Parathyroid adenoma (tissue), 2 donors: ENCODE measurements at regions not wholly inside any gene's neighbourhood (a gene's known extent, or its start where the extent isn't known, plus 50 kb on each side); places are given as distances from the start of the nearest gene placed in this dataset.

ENCODE experiments used
- H2AFZ ChIP-seq: fragments of 300-600 bp; sonication (generic); one replicate; pipeline ENCODE4 v1.7.0; 2017; ENCODE audit warnings: antibody characterized with exemption, mild to moderate bottlenecking
- H3K27ac ChIP-seq: fragments of 300-600 bp; sonication (generic); one replicate; pipeline ENCODE4 v1.7.0; 2017
- H3K27me3 ChIP-seq: fragments of 300-600 bp; sonication (generic); one replicate; pipeline ENCODE4 v1.7.0; 2017; ENCODE audit warnings: low read length; ENCODE audit not compliant: control insufficient read depth, insufficient read depth
- H3K36me3 ChIP-seq: fragments of 300-600 bp; sonication (generic); one replicate; pipeline ENCODE4 v1.7.0; 2017; ENCODE audit warnings: low read length; ENCODE audit not compliant: control insufficient read depth, insufficient read depth
- H3K4me1 ChIP-seq: fragments of 300-600 bp; sonication (generic); one replicate; pipeline ENCODE4 v1.7.0; 2017; ENCODE audit warnings: control low read depth
- H3K4me2 ChIP-seq: fragments of 300-600 bp; sonication (generic); one replicate; pipeline ENCODE4 v1.7.0; 2017; ENCODE audit warnings: low read length
- H3K4me3 ChIP-seq: fragments of 300-600 bp; sonication (generic); one replicate; pipeline ENCODE4 v1.7.0; 2017; ENCODE audit warnings: low read depth, low read length
- H3K79me2 ChIP-seq: fragments of 300-600 bp; sonication (generic); one replicate; pipeline ENCODE4 v1.7.0; 2017; ENCODE audit warnings: control low read depth
- H3K9ac ChIP-seq: fragments of 300-600 bp; sonication (generic); one replicate; pipeline ENCODE4 v1.7.0; 2017; ENCODE audit warnings: mild to moderate bottlenecking
- H3K9me3 ChIP-seq: fragments of 300-600 bp; sonication (generic); one replicate; pipeline ENCODE4 v1.7.0; 2017; ENCODE audit warnings: low read length; ENCODE audit not compliant: control insufficient read depth
- CTCF ChIP-seq: fragments of 300-600 bp; sonication (generic); IDR thresholded peaks from one replicate; pipeline ENCODE4 v1.7.0; 2017; ENCODE audit warnings: antibody characterized with exemption, mild to moderate bottlenecking
- donor health status: primary hyperparathyroidism.

DNA sequence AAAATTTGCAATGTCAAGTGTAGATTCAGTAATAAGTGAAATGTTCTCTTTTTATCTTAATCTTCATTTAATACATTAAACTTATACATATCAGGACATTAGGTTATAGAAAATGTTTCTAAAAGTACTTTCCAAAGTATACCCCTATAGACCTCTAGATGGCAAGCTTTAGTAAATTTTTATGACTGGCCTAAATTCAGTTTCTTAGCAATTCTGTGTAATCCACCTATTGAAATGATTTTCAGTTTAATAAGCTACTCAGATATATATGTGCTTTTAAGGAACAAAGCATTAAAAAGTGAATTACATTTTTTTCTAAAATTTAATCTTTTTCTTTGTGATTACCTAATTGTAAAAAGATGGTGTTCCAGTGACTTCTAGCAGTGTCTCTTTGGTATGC, 342.2 kb downstream of the GBE1 start:
- no peak for TF ChIP-seq CTCF
- Histone ChIP-seq H3K4me2 (no peak overlapping the region), H3K4me1 (no peaks in the 10 kb centered on the region), H3K9me3 (no peaks in the 10 kb centered on the region), H3K27me3 (no peaks in the 10 kb centered on the region), H3K79me2 (no peaks in the 10 kb centered on the region), H3K4me3 (no peak overlapping the region), H3K27ac (no peak overlapping the region), H2AFZ (no peak overlapping the region), H3K9ac (no peak overlapping the region), H3K36me3 (no peaks in the 10 kb centered on the region)

DNA sequence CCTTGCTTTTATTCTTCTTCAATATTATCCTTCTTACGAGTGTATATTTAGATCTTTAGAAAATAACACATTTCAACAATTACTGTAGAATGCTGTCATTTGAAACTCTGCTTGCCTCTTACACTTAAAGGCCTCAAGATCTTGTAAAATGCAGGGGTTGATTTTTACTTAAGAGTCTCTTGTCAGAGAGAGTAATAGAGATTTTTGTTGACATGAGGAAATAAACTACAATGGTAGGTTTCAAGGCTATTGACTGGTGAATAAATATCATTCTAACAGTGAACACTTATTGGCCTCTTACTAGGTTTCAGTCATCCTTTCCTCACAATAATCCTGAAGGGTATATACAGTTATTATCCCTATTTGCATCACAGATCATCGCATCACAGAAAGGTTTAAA, 344.6 kb downstream of the GBE1 start:
- no peaks in the 10 kb centered on the region for H3K4me1 ChIP-seq
- no peaks in the 10 kb centered on the region for H3K27me3 ChIP-seq
- no peaks in the 10 kb centered on the region for H3K9me3 ChIP-seq
- H3K4me3 ChIP-seq, result no peak overlapping the region
- H3K9ac ChIP-seq, result no peak overlapping the region
- no peaks in the 10 kb centered on the region for H3K79me2 ChIP-seq
- no peak overlapping the region for H2AFZ ChIP-seq
- H3K4me2 ChIP-seq, result no peak overlapping the region
- no peak overlapping the region for H3K27ac ChIP-seq
- H3K36me3 ChIP-seq, result no peaks in the 10 kb centered on the region
- no peak for TF ChIP-seq CTCF

DNA sequence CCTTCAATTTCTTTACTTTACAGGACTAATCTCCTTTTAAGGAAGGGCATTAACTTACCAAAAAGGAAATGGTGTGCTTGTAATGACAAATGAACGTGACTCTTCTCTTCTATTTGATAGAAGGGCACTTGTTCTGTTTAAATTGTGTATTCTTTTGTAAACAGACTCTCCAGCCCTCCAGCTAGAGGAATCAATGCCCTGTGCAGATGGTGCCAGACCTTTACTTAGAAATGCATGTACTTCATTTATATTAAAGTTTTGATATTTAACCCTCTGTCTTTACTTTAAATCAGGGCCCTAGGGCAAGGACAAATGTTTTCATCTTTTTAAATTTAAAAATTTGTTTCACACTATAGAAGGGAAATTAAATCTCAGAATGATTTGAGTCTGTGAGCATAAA, 355.1 kb downstream of the GBE1 start:
- TF ChIP-seq CTCF, result no peak
- no peak overlapping the region for H3K4me3 ChIP-seq
- no peaks in the 10 kb centered on the region for H3K4me1 ChIP-seq
- H3K79me2 ChIP-seq, result no peaks in the 10 kb centered on the region
- H3K27me3 ChIP-seq, result no peaks in the 10 kb centered on the region
- no peaks in the 10 kb centered on the region for H3K36me3 ChIP-seq
- no peak overlapping the region for H2AFZ ChIP-seq
- no peak overlapping the region for H3K4me2 ChIP-seq
- H3K27ac ChIP-seq, result no peak overlapping the region
- no peaks in the 10 kb centered on the region for H3K9me3 ChIP-seq
- no peak overlapping the region for H3K9ac ChIP-seq

DNA sequence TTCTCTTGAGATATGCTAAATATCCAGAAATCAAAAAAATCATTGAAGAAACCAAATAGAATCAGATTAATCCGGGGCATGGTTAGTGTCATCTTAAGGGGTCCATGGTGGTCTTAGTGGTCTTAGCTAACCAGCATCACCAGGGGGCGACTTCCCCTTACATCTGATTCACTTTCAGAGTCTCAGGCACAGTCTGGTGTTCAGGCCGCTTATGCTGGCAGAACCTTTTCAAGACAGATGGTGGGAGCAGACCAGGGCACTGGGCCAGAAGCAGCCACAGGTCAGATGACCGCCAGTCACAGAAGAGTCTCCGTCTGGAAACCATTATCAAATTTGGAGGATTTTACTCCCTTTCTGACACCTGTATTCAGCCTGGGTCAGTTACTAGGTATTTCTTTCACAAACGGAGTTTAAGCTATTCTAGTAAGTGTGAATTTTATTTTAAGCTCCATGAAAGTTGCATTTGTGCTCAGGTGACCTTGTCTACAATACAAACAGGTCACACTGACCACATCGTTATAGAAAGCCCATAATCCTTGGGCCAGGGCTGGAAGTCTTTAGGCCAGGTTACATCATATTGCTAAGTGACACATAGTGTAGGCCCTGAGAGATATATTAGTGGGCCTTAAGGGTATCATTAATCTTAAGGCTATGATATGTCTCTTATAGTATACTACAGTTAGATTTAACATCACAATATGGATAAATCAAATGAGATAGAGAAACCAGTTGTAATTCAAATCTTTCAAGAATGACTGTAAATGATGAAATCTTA, 365.5 kb downstream of the GBE1 start:
- no peak for TF ChIP-seq CTCF
- Histone ChIP-seq H3K4me2 (no peak overlapping the region), H3K27me3 (no peaks in the 10 kb centered on the region), H3K79me2 (no peaks in the 10 kb centered on the region), H3K9me3 (no peaks in the 10 kb centered on the region), H3K36me3 (no peaks in the 10 kb centered on the region), H3K27ac (no peak overlapping the region), H3K4me3 (no peak overlapping the region), H2AFZ (no peak overlapping the region), H3K9ac (no peak overlapping the region), H3K4me1 (no peaks in the 10 kb centered on the region)
